Islet of Langerhans (tissue), 1 donor: ENCODE measurements at regions not wholly inside any gene's neighbourhood (a gene's known extent, or its start where the extent isn't known, plus 50 kb on each side); places are given as distances from the start of the nearest gene placed in this dataset.
"Not testable (repeated sequence)": the region's sequence is repeated elsewhere in the genome, so short reads cannot be mapped to it uniquely, and the experiment has no call there.

ENCODE experiments used
- FAIRE-seq: peaks from one replicate; lab custom pipeline; 2011; peaks lifted over from hg19 to GRCh38; lab: Jason Lieb, UNC

DNA sequence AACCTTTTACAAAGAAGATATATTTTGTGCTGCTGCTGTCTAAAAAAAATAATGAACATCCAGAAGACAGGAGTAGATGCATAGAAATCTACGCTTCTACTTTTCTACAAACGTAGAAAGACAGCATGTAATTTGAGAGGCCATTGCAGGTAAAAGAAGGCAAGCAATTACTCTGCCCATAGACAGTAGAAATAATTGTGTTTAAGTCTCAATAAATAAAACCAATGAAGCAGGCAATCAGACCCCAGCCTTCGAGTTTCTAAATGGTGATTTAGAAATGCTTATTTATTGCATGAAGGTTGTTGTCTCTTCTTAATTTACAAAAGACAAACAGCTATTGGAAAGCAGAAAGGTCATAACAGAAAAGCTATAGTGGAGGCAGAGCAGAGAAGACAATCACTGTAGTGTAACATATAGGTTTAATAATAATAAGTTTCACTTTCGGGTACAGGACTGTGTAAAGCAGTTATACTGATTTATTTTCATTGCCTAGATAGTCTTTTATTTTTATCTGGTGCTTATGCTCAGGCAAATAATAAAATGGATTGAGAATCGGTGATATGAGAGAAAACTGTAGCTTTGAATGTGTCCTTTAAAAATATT lies 123.0 kb upstream of the TACR3 start:
- FAIRE-seq: no peak

DNA sequence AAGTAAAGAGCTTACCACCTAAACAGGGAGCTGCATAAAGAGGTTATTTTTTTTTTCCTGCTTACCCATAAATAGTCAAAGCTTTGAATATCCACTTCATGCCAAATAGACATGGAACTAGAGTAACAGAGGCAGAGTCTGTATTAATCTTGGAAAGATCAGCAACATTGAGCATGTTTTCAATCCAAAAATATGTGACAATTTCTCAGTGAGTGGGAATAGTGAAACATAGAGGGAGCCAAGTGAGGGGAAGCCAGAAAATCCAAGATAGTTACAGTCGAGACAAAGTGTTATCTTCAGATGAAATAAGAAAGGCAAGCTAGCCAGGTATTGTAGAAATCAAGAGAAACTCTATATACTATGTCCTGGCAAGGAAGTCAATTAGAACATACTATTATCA lies 122.3 kb upstream of the TACR3 start:
- FAIRE-seq: no peak

DNA sequence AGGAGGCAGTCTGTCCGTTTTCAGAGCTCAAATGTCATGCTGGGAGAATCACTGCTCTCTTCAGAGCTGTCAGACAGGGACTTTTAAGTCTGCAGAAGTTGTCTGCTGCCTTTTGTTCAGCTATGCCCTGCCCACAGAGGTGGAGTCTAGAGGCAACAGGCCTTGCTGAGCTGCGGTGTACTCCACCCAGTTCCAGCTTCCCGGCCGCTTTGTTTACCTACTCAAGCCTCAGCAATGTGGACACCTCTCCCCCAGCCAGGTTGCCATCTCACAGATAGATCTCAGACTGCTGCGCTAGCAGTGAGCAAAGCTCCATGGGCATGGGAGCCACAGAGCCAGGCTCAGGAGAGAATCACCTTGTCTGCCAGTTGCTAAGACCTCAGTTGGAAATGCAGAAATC lies 90.5 kb upstream of the TACR3 start:
- FAIRE-seq: not testable (repeated sequence)

DNA sequence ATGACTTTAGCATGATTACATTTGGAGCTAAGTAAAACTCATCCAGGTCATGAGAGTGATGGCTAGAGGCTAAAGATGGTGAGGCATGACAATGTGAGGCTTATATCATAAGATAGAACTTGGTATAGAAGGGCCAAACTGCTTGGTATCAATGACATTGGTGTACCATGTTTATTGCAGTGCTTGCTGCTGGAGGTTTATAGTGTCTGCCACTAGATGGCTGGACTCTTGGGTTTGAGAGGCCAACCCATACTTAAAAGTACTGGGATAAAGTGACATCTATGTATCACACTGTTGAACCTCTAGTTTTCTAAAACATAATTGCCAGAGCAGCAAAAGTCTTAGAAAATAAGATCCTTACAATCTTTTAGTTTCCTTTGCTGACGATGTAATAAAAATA lies 83.0 kb upstream of the TACR3 start:
- no peak for FAIRE-seq

DNA sequence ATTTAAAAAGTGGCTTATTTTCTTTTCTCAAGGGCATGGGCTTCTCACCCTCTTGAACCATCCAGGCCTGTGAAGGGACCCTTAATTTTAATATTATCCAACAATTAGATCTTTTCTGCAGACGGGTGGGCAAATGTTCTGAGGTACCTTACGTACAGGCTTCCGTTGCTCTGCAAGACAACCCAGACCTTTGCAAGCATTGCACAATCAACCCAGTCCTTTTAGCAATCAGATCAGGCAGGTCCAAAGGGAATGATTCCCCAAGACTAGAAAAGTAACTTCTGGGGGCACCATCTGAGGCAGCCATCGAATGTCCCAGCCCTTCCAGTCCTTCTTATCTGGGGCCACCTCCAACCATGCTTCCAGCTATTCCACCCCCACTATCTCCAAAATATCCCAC lies 67.3 kb upstream of the TACR3 start:
- no peak for FAIRE-seq

DNA sequence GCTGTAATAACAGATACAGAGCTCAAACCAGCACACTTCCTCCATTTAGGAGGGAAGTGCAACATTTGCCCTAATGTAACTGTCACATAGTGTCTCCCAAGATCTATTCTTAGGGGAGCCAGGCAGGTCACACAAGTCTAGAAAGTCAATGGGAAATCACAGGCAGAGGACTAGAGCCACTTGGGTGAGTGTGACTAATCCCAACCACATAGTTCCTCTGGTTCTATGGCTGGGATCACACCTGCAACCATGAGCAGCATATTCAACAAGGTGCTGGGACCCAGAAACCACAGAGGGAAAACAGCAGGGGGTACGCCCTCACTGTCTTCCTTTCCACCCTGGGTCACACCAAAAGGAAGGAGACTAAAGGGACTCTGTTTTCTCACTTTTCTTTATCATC lies 66.8 kb upstream of the TACR3 start:
- FAIRE-seq: no peak

DNA sequence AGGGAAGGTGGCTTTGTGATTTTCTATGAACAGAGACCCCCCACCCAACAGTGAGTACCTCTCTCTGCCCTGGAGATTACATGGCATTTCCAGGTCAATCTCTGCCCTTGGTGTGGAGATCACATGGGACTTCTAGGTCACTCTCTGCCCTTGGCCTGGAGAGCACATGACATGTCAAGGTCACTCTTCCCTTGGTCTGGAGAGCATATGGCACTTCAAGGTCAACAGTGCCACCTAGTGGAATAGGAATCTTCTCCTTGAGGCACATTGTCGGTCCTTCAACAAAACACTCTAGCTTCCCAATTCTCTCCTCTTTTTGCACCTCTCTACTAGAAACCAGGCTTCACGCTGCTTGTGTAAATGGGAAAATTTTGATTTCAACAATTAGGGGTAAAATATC lies 66.2 kb upstream of the TACR3 start:
- no peak for FAIRE-seq

DNA sequence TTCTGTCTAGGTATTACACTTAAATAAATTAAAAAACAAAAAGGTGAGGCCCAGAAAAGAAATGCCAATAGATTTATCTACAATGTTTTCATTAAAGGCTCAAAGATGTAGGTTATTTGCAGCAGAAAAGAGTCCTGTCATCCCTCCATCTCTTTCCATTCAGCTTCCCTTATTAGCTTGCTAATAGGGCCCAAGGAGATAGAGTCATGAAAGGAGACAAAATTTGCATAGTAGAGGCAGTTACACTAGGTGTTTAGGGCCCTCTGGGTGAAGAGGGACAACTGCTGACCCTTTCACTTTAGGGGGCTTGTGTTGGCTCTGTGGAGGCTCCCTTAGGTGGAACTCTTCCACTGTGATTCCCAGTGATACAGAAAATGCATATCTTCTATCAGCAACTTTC lies 58.4 kb upstream of the TACR3 start:
- no peak for FAIRE-seq

DNA sequence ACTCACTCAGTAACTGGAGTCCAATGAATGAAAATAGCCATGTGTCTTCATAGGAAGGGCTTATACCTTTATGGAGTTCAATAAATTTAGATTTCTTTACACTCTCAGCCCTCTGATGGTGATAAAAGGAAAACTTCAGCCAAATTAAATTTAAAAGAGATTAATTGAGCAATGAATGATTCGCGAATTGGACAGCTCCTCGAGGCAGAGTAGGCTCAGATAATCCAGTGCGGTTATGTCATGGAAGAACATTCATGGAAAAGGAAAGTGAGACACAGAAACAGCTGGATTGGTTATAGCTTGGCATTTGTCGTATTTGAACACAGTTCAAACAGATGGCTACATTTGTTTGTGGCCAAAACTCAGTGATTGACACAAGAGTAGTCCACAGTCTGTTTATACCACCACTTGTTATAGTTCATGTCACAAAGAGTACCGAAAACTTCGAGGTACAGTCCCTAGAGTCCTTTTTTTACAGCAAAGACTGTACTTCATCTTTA lies 54.6 kb upstream of the TACR3 start:
- FAIRE-seq: no peak

DNA sequence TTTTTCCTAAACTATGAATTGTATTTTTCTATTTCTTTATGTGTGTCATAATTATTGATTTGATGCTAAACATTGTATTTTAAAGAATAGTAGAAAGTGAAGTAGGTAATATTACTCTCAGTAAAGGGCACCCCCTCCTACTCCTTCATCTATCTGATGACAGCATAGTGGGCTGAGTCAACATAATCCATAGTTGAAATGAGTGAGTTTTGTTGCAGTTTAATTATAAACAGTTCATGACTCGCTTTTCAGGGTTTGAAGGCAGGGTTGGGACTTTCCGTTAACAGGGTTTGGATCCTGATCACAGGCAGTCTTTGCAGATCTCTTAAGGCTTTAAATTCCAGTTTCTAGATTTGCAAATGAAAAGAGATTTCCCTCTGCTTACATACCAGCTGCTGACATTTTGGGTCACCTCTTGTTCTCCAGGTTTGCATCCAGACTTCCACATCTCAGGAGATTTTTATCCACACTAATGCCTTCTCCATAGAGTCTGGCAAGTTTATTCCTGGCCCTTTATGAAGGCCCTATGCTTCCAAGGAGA lies 54.0 kb upstream of the TACR3 start:
- no peak for FAIRE-seq
